HG02763 (cell line): ENCODE measurements at regions not wholly inside any gene's neighbourhood (a gene's known extent, or its start where the extent isn't known, plus 50 kb on each side); places are given as distances from the start of the nearest gene placed in this dataset.
"Not testable (repeated sequence)": the region's sequence is repeated elsewhere in the genome, so short reads cannot be mapped to it uniquely, and the experiment has no call there.

Experiments used
- ATAC-seq: cut with Tn5 transposase; IDR thresholded peaks from one replicate; pipeline ENCODE4 v1.9.1; 2021; ENCODE audit warnings: mild to moderate bottlenecking, moderate library complexity; ENCODE audit not compliant: unreplicated experiment

DNA sequence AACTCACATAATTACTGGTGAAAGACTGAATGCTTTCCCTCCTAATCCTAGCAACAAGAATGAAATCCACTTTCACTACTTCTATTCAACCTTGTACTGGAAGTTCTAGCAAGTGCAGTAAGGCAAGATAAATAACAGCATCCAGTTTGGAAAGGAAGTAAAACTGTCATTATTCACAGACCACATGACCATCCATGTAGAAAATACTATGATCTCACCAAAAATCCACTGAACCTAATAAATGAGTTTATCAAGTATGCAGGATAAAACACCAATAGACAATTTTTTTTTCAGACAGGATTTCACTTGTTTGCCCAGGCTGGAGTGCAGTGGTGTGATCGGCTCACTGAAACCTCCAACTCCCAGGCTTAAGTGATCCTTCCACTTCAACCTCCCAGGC, 117.7 kb downstream of the TMEM167A start:
- no peak for ATAC-seq

DNA sequence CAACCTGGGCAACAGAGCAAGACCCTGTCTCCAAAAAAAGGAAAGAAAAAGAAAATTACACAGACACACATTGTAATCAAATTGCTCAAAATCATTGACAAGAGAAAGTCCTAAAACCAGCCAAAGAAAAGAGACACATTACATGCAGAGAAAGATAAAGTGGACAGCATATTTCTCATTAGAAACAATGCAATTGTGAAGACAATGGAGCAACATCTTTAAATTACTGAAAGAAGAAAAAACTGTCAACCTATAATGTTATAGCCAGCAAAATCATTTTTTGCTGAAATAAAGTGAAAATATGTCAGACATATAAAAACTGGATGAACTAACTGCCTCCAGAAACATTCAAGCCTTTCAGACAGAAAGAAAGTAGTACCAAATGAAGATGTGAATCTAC, 120.6 kb downstream of the TMEM167A start:
- no peak for ATAC-seq

DNA sequence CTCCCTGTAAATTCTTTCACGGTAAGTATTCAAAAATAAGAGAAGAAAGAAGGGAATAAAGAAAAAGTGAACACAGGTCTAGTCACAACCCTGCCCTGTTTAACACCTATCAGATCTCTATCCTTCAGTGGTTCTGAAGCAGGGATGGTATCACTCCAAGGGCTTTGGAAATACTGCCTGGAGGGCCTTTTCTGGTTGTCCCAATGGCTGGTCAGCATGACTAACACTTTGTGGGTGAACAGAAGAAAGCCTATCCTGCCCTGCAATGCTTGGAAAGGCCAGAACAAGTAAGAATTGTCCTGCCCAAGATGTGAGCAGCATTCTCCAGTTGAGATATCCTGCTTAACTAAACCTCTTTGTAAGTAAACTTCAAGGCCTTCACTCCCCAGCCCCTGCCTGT, 124.9 kb downstream of the TMEM167A start:
- ATAC-seq: no peak

DNA sequence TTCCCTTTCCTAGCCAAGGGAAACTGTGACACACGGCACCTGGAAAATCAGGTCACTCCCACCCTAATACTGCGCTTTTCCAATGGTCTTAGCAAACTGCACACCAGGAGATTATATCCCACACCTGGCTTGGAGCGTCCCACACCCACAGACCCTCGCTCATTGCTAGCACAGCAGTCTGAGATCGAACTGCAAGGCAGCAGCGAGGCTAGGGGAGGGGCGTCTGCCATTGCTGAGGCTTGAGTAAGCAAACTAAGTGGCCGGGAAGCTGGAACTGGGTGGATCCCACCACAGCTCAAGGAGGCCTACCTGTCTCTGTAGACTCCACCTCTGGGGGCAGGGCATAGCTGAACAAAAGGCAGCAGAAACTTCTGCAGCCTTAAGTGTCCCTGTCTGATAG, 132.9 kb downstream of the TMEM167A start:
- ATAC-seq: not testable (repeated sequence)

DNA sequence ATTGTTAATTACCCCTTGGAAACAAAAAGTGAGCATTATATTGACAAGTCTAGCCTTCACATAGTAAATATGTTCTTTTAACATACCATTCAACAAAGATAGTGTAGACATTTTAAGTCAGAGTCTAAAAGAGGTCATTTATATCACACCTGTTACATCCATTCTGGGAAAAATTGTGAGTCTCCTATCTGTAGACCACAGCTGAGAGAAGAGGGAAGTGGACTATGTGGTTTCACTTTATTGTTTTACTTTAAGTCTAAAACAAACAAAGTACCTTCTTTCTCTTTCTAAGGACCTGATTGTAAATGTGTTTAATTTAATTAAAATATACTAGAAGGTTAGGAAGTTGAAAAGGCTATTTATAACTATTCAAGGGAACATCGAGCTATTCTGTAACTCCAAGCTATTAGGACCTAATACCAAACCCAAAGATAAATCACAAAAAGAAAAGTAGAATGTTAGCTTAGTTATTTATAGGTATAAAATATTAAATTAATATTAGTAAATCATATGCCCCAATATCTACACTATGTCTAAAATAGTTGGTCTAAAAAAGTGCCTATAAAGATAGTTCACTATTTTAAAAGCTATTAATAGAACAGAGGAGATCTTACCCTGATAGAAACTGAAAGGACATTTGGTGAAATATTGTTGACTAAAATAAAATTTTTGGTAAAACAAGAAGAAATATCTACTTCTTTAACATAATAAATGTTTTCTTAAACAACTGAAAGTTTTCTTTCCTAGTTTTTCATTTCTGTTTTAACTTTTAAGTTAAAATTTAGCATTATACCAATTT, 134.9 kb downstream of the TMEM167A start:
- no peak for ATAC-seq

DNA sequence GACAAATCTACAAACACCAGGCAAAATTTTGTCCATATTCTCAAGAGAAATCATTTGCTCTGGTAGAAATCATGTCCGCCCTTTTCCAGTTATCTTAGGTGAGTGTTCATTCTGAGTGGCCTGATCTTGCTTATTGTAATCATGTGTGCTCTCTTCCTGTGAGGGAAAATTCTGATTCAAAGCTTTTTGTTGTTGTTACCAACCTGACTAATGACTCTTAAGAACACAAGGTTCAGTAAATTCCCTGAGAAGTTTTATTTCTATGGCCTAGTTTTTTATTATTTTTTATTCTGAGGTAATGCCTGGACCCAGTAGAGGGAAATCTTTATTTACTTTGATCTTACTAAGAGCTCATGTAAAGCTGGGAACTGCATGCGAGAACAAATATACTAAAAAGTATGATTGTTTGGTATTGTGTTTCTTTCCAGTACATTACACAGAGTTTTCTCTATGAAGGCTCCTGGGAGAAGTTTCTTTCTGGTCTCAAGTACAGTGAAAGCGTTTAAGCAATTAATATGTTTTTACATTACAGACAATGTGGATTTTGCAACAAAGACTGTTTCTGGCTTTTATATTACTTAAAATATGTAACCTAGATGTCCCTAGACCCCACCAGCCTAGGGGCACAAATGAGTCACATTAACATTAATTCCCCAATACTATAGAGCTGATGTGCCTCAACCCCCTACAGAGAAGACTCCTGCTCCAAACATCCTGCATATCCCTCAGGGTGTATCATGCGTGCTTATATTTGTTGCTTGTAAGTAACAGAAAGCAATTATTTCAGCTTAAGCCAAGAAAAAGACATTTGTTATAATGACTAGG, 138.1 kb downstream of the TMEM167A start:
- no peak for ATAC-seq

DNA sequence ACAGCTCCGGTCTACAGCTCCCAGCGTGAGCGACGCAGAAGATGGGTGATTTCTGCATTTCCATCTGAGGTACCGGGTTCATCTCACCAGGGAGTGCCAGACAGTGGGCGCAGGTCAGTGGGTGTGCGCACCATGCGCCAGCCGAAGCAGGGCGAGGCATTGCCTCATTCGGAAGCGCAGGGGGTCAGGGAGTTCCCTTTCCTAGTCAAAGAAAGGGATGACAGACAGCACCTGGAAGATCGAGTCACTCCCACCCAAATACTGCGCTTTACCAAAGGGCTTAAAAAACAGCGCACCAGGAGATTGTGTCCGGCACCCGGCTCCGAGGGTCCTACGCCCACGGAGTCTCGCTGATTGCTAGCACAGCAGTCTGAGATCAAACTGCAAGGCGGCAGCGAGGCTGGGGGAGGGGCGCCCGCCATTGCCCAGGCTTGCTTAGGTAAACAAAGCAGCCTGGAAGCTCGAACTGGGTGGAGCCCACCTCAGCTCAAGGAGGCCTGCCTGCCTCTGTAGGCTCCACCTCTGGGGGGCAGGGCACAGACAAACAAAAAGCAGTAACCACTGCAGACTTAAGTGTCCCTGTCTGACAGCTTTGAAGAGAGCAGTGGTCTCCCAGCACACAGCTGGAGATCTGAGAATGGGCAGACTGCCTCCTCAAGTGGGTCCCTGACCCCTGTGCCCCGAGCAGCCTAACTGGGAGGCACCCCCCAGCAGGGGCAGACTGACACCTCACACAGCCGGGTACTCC, 144.5 kb downstream of the TMEM167A start:
- not testable (repeated sequence) for ATAC-seq

DNA sequence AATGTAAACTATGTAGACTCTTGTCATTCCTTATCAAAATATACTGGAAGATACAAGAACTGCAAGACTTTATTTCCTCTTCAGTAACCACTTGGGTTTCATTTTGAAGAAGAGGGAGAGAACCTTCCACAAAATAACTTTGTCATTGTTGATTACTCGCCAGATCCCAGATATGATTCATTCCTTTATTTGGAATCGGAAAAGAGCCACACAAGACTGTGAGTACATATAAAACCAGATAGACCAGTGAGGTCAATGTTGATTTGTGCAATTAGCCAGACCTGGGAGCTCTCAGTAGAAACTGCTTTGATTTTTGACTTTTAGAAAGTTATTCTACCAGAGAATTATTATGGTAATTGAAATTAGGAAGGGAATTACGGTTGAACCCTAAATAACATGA, 146.1 kb downstream of the TMEM167A start:
- ATAC-seq: no peak

DNA sequence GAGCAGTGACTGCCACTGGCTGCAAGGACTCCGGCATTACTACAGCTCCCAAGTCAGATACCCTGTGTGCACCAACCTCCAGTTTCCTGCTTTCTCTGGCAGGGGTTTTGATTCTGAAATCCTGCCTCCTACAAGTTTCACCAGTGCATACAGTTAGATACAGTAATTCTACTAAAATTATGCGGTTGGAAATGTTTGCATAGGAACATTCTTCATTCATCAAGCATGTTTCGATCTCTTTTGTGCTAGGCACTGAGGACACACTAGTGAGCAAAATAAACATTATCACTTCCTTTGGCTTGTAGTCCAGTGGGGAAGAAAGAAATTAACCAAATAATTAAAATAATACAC, 152.2 kb downstream of the TMEM167A start:
- ATAC-seq: no peak

DNA sequence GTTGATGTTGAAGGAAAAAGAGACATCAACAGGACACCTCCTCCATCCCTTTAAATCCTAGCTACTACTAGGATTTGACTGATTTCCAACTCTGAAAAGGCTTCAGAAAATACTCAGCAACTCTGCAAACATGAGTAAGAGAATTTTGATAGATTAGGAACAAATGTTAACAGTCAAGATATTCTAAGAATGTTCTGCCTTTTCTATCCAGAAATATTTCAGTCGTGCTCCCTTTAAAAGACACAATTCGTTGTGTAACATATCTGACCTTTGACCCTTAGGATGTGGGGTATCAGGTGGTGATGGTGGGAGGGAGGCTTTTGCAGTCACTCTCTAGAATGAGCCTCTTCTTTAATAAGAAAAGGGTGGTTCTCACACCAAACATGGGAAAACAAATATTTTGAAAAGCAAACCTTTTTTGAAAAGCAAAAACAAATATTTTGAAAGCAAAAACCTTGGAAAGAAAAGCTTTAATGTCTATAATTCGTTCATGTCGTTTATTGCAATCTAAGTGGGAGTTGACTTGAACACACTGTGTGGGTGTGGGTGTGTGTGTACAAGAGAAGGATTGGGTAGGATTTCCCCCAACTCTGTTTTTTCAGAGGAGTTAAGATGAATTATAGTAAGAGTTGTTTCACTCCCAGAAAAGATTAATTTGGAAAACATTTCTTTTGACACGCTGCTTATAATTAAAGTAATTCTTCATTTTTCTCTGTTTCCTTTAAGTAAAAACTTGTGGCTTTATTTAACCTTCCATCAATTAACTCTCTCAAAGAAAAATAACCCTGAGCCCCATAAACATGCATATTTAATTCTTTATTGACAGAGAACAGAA, 152.8 kb downstream of the TMEM167A start:
- no peak for ATAC-seq

DNA sequence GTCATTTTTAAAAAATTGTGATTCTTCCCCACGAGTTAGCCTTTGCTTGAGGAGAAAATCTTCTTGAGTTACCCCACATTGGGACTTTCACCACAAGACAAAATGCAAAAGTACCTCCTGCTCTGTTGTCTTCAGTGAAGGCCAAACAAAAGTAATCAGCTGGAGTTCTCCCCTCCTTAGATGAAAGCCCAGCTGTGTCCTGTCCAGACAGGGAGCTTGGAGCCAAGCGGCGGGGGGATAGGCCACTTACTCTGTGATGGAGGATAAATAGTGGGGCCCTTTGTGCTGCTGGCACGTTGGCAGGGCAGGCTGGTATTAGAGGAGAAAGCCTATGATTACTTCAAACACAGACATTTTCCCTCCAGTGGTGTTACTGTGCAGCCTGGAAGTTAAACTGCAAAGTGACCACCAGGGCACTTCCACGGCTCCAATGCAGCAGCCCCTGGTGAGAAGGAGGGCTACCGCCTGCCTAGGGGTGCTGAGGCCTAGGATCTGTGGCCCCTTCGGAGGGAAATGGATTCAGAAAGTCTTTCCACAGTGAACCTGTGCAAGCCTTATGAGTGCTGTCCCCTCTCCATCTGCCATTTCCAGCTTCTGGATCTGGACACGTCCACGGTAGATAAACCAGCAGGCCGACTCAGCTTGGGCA, 155.0 kb downstream of the TMEM167A start:
- no peak for ATAC-seq

DNA sequence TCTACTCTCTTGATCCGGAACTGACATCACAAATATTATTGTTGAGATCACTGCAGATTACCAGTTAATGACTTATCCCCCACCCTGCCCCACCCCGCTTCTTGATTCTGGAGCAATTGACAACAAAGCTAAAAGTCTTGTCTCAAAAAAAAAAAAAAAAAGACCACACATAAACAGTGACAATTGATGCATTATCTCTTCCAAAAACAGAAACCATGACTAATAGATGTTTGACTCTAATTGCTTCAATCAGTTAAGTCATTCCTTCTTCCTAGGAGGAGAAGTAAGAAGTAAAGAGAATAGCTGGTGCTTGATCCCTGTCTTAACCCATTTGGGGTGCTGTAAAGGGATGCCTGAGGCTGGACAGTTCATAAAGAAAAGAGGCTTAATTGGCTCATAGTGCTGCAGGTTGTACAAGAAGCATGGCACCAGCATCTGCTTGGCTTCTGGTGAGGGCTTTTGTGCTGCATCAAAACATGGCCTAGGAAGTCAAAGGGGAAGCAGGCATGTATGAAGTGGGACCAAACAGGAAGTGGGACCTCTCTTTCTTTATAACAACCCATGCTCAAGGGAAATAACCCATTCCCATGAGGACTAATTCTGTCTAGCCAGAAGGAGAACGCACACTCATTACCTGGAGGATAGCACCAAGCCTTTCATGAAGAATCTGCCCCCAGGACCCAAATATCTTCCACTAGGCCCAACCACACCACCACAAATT, 158.7 kb downstream of the TMEM167A start:
- no peak for ATAC-seq

DNA sequence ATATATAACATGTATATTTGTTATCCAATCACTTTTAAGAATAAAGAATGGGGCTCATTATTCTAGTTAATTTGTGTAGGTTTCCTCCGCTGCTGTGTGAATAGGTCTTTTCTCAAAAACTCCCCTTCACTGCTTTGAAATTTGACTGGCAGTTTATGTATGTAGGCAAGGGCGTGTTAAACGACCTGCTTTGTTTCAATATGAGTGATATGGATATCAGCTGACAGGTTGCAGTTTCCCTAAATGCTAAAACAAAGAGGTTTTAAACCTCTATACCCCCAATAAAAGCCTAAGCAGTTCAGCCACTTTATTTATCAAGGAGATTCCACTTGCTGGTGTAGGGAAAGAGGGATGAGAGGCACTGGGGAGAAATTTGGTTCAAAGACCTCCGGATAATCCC, 159.6 kb downstream of the TMEM167A start:
- ATAC-seq: no peak

DNA sequence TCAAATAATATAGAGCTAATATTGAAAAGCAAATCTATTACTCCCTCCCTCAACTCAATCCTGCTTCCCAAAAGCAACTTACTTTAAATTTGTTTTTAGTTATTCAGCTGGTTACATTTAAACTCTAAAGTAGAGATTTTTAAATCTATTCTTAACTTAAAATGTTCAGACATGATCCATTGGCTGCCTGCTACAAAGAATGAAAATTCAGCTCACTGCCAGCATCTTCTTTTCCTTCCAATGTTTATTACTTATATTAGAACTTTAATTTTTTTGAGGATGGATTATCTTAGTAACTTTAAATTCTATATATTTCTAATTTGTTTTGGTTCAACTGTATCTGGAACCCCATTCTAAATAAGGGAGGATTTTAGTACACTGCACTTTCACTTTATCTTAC, 163.2 kb downstream of the TMEM167A start:
- no peak for ATAC-seq

DNA sequence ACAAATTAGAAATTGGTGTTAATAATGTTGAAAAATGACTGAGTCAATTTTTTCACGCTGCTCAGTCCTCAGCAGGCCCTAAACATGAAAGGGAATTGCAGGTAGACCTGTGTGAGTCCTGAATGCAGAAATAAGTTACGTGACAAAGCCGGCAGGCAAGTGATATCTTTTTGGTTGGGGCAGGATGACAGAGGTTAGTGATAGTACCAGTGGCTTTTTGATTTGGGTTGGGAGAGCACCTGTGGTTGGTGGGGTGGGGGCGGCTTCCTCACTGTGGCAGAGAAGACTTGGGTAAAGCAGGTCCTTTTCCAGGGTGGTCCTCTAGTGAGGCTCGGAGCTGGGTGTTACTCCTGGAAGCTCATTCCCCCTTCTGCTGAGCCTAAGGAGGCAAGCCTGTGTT, 164.7 kb downstream of the TMEM167A start:
- ATAC-seq: no peak

DNA sequence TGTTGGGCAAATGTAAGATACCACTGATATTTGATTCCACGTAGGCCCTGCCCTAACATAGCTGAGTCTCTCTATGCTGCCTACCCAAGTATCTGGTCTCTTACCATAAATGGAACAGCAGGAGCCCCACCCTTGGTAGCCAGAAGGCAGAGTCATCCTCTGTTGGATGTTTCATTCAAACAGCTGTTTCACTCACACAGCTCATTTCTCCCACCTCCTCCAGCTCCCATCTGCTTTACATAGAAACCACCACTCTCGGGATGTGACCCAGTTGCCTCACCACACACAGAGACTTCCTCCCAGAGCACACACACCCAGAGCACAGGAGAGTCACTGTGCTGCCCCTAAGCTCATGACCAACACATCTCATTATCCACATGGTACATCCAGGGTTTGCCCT, 165.3 kb downstream of the TMEM167A start:
- no peak for ATAC-seq

DNA sequence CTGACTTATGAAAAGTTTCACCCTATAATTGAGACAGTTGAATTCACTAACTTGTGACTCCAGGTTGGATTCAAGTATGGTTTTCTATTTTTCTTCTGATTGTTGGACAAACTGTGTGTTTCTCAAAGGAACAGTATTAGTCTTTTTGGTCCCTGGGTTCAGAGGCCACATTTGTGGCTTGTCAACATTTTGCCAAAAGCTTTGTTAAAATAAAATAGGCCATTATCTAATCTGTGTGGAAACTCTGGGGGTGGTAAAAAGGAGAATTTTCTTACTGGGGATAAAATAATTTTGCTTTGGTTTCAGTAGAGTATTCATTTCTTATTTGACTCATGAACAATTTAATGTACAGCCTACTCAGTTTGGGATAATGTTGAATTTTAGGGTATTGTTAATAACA, 166.3 kb downstream of the TMEM167A start:
- no peak for ATAC-seq

DNA sequence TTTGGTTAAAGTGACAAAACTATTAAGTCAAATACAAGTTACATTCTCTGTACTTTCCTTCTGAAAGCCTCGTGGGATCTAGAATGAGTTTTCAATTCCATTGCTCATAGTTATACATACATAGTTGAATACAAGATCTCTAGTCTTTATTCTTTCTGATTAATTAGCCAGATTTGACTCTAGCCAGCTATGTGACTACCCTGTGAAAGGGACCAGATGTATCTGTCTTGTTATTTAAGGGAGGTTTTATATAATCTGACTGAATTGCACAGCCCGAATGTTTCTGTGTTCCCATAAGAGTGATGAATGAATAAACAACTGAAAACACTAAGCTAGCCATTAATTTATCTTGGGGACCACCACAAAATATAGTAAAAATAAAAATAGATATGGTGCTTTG, 166.7 kb downstream of the TMEM167A start:
- no peak for ATAC-seq

DNA sequence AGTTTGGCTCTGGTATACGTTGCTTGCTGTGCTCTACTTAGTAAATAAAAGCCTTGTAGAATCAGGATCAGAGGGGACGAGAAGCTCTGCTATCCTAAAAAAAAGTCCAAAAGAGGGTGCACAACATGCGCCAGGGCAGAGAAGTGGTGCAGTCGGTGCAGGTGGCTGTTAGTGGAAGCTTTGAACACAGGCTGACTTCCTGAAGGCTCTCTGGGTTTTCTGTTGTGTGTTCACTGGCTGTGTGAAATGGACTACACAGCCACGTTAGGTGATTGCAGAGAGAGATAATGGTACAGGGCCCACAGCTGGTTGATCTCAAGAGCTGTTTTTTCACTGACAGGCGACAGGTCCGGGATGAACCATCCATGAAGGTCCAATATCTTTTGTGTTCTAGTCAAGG, 167.4 kb downstream of the TMEM167A start:
- ATAC-seq: no peak

DNA sequence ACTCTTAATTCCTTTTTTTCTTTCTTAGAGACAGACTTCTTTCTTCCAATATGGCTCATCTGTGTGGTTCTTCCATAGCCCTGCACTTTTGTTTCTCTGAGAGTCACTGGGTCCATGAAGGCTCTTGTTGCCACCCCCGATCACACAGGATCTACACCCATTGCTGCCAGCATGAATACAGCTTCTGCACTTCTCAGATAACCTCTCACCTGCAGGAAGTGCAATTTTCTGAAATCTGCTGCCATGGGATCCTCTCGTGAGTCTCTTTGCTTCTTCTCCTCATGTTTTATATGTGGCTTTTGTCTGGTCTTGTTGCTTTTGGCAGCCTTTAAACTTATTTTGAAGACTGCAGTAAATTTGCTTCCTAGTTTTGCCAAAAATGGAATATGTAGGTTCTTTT, 171.2 kb downstream of the TMEM167A start:
- no peak for ATAC-seq
